Kidney glomerular epithelial cell (primary cell): ENCODE measurements at regions not wholly inside any gene's neighbourhood (a gene's known extent, or its start where the extent isn't known, plus 50 kb on each side); places are given as distances from the start of the nearest gene placed in this dataset.

ENCODE experiments used
- DNase-seq: peaks from one replicate; lab custom pipeline; 2025; lab: John Stamatoyannopoulos, UW

- no peak for DNase-seq
Measured at GRCh38 chr1:187236676-187237075, 407.9 kb downstream of the PLA2G4A start.

GRCh38 chr1:187237542-187237941 lies 408.8 kb downstream of the PLA2G4A start:
- DNase-seq = no peak

DNA sequence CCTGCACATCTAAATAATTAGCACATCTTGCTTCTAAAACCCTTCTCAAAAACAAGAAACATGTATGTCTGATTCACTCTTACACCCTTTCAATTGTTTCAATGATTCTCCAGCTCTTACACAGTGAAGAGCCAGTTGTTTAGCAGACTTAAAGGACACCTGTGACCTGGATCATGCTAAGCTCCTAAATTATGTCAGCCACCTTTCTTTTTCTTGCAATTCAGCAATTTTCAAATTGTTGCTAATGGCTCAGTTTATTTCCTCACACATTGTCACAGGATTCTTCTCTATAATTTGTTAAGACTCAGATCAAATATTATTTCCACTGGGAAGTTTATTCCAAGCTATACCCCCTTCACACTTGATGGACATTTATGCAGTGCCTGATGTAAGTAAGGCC lies 413.2 kb downstream of the PLA2G4A start:
- DNase-seq = no peak

- peak; percentile 19 for DNase-seq
Measured at GRCh38 chr1:187244623-187245022, 415.9 kb downstream of the PLA2G4A start.

GRCh38 chr1:187245201-187245600 lies 416.5 kb downstream of the PLA2G4A start:
- no peak for DNase-seq

GRCh38 chr1:187249196-187249595 lies 420.4 kb downstream of the PLA2G4A start:
- DNase-seq = no peak

DNA sequence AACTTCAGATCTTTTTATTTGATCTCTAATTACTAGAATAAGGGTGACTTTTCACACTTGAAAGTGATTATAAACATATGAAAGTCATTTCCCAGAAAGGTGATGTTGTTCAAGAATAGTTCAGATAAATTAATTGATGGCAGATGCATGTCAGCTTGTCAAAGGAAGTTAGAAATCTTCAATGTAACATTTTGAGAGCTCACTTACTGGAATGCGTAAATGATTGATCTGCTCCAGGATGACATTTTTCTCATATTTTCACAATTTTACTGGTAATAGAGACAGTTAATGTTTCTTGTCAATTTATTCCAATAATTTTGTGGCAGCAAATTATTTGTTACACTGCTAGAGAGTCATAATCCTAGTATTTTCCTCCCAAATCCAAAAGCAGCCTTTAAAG lies 424.2 kb downstream of the PLA2G4A start:
- no peak for DNase-seq

- no peak for DNase-seq
Measured at GRCh38 chr1:187257476-187257875, 428.7 kb downstream of the PLA2G4A start.

DNA sequence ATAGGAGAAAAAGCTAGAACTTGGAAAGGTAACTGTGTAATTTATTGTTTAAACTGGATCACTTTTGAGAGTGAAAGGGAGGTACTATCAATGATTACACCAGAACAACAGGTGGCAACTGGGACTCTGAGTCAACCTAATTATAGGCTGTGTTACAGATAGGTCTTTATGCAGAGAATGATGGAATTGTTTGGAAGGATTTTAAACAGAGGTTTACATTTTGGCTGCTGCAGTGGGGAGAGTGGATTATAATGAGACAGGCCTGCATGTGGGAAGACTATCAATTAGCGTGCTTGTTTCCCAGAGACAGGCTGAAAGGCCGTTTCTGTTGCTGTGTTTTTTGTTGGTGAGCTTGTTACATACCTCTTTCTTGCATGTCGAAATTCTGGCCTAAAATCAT lies 432.9 kb downstream of the PLA2G4A start:
- no peak for DNase-seq

- no peak for DNase-seq
Measured at GRCh38 chr1:187262731-187263130, 434.0 kb downstream of the PLA2G4A start.

DNA sequence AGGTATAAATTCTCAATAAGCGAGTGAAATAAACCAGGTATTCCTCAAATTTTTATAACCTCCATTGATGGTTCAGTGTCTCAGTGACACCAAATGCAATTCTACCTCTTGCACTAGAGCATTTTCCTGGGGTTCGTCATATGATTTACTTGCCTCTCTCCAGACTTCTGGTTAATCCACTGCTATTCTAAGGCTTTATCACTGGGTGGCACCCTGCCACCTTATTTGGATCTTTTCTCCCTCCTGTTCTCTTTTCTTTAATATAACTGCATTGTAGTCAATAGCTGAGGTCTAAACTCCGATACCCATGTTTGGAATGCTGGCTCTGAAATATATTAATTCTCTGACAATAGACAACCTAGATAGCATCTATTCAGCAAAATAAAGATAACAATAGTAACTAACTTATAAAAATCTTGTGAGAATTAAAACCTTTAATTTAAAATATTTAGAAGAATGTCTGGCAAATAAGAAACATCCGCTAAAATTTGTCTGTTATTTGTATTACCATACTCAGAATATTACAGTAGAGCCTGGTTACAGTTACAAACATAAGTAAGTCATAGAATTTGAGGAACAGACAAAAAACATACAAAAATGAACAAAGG lies 436.4 kb downstream of the PLA2G4A start:
- peak; percentile 62 for DNase-seq

DNA sequence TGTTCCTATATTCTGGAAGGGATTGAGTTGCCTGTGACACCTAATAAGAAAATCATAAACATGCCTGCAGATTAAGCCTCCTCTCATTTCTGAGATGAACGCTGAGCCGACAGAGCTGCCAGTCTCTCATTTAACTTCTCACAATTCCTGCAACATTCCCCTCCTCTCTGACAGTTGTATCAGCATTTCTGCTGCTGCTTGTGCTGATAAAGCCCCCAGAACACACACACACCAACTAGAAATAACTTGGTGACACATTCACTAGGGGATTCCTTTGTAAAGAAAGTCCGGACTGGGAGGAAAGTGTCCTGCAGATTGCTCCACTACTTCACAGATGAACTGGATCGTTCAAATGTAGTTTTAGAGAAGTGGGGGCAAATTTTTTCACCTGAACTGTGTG lies 437.3 kb downstream of the PLA2G4A start:
- no peak for DNase-seq

GRCh38 chr1:187267827-187268226 lies 439.1 kb downstream of the PLA2G4A start:
- no peak for DNase-seq

DNA sequence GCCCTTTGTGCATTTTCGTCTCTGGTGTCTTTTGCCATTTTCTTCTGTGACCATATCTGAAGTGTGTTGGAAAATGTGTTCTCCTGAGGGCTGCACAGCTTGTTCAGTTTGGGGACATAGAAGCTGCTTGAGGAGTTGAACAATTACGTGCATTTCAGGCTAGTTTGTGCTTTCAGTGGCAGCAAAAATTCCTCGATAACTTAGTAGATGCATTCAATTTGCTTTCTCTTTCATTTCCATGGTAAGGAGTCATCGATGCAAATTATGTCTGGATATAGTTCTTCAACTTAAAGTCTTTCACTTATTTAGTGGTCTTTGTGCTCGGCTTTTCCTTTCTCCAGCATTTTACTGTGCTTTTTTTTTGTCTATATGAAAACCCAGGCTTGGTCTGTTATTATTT lies 441.5 kb downstream of the PLA2G4A start:
- DNase-seq = no peak

GRCh38 chr1:187275346-187275745 lies 446.6 kb downstream of the PLA2G4A start:
- no peak for DNase-seq

DNA sequence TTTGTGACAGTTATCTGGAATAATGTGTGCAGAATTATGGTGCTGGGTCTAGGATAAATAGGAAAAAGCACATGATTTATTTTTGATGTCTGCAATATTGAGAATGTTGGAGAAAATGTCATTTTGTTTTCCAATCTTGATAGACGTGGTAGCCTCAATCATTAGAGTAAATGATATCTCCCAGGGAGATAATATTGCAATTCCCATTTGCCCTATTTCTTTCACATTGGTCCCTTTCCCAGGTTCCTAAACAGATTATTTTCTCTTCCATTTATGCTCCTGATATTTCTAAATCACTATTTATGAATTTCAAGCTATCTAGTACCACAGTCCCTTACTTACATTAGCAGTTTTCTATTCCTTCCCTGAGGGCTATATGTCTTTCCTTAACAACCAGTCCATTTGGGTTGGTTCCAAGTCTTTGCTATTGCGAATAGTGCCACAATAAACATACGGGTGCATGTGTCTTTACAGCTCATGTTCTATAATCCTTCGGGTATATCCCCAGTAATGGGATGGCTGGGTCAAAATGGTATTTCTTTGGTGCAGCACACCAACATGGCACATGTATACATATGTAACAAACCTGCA lies 447.3 kb downstream of the PLA2G4A start:
- no peak for DNase-seq

DNA sequence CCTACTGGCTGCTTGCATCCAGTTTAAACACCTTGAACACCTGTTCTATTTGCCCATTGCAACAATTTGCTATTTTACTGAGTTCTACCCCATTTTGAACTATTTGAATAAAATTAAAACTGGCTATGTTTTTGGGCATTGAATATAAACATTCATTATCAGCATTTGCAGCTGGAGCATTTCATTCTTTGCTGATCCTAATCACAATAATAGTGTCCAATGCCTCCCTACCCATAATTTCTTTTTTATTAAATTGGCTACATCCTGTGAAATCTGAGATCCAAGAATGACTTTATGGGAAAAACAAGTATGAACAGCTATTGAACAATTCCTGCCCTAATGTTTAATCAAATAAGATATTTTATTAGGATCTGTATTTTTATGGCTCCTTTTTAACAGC lies 447.9 kb downstream of the PLA2G4A start:
- no peak for DNase-seq

DNA sequence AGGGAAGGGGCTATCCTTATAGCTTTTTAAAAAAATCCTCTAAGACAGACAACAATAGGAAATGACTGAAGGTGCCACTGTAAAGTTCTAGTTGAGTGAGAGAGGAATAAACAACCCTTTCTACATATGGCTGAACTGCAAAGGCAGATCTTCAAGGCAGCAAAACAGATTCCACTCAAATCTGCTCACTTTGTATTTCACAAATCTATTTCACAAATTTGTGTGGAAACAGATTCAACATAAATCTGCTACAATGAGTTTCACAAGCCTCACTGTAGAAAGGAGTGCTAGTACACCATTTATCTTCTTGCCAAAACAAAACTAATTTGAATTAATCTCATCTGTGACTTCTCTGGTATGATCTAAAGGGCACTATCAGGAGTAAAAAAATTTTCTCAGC lies 451.3 kb downstream of the PLA2G4A start:
- DNase-seq = no peak

GRCh38 chr1:187281085-187281484 lies 452.3 kb downstream of the PLA2G4A start:
- no peak for DNase-seq

GRCh38 chr1:187283984-187284383 lies 455.2 kb downstream of the PLA2G4A start:
- no peak for DNase-seq

- no peak for DNase-seq
Measured at GRCh38 chr1:187294421-187295201, 465.9 kb downstream of the PLA2G4A start.

GRCh38 chr1:187300081-187300480 lies 471.3 kb downstream of the PLA2G4A start:
- no peak for DNase-seq

DNA sequence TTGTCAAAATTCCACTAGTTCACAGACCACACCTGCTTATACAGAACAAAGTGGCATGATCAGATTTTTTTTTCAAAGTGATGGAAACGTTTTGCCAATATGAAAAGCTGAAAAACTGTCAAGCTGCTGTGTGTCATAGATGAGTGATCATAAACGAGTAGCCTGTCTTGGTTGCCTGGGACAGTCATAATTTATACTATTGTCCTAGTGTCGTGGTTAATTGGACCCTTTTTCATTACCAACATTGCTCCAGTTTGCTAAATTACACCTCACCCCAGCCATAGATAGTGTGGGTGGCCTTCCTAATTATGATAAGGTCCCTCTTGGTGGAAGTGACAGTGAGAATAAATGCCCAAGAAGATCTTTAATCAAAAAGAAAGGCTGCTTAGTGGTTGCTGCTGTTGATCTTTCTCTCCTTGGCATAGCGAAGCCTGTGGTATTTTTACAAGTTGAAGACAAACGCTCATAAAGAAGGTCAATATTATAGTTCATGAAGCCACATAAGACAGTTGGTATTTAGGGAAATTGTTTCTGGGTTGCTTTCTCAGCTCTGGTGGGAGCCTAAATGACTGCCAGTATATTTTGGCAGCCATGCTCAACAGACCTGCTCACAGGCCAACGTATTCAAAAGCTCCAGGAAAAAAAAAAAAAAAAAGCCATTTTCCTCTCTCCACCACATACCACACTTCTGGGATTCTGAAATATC lies 478.1 kb downstream of the PLA2G4A start:
- no peak for DNase-seq
